ENCODE measurements at regions not wholly inside any gene's neighbourhood (a gene's known extent, or its start where the extent isn't known, plus 50 kb on each side); places are given as distances from the start of the nearest gene placed in this dataset.
"Not testable (repeated sequence)": the region's sequence is repeated elsewhere in the genome, so short reads cannot be mapped to it uniquely, and the experiment has no call there.

GRCh38 chr9:126056312-126057021 is 270.2 kb upstream of the MVB12B start:
- no peak for DNase-seq (ENCODE audit: low read depth in 2 of 2)

GRCh38 chr9:126057121-126057825 is 269.4 kb upstream of the MVB12B start:
- no peak for DNase-seq (ENCODE audit: low read depth in 2 of 2)

- DNase-seq (ENCODE audit: low read depth in 2 of 2) = no peak
Measured at GRCh38 chr9:126058011-126058531, 268.6 kb upstream of the MVB12B start.

- DNase-seq (ENCODE audit: low read depth in 2 of 2) = no peak
Measured at GRCh38 chr9:126058591-126058990, 268.0 kb upstream of the MVB12B start.

- DNase-seq (ENCODE audit: low read depth in 2 of 2) = no peak
Measured at GRCh38 chr9:126061575-126061974, 265.1 kb upstream of the MVB12B start.

GRCh38 chr9:126062158-126062886 is 264.3 kb upstream of the MVB12B start:
- DNase-seq (ENCODE audit: low read depth in 2 of 2) = no peak

GRCh38 chr9:126063326-126063725 is 263.3 kb upstream of the MVB12B start:
- no peak for DNase-seq (ENCODE audit: low read depth in 2 of 2)

GRCh38 chr9:126066131-126066530 is 260.5 kb upstream of the MVB12B start:
- no peak for DNase-seq (ENCODE audit: low read depth in 2 of 2)

GRCh38 chr9:126067031-126067734 is 259.4 kb upstream of the MVB12B start:
- DNase-seq (ENCODE audit: low read depth in 2 of 2) = no peak

- DNase-seq (ENCODE audit: low read depth in 2 of 2) = no peak
Measured at GRCh38 chr9:126068534-126069230, 257.9 kb upstream of the MVB12B start.

GRCh38 chr9:126069400-126069955 is 257.2 kb upstream of the MVB12B start:
- DNase-seq (ENCODE audit: low read depth in 2 of 2) = no peak

- no peak for DNase-seq (ENCODE audit: low read depth in 2 of 2)
Measured at GRCh38 chr9:126070058-126070655, 256.5 kb upstream of the MVB12B start.

- no peak for DNase-seq (ENCODE audit: low read depth in 2 of 2)
Measured at GRCh38 chr9:126071076-126071750, 255.4 kb upstream of the MVB12B start.

GRCh38 chr9:126077656-126078055 is 249.0 kb upstream of the MVB12B start:
- DNase-seq (ENCODE audit: low read depth in 2 of 2) = not testable (repeated sequence)

- DNase-seq (ENCODE audit: low read depth in 2 of 2) = no peak
Measured at GRCh38 chr9:126080641-126081040, 246.0 kb upstream of the MVB12B start.

- no peak for DNase-seq (ENCODE audit: low read depth in 2 of 2)
Measured at GRCh38 chr9:126081746-126082145, 244.9 kb upstream of the MVB12B start.

- DNase-seq (ENCODE audit: low read depth in 2 of 2) = no peak
Measured at GRCh38 chr9:126084008-126084407, 242.6 kb upstream of the MVB12B start.

- no peak for DNase-seq (ENCODE audit: low read depth in 2 of 2)
Measured at GRCh38 chr9:126084696-126085095, 241.9 kb upstream of the MVB12B start.

GRCh38 chr9:126085170-126085569 is 241.5 kb upstream of the MVB12B start:
- DNase-seq (ENCODE audit: low read depth in 2 of 2) = no peak

GRCh38 chr9:126088336-126088735 is 238.3 kb upstream of the MVB12B start:
- DNase-seq (ENCODE audit: low read depth in 2 of 2) = no peak
